ENCODE measurements at regions not wholly inside any gene's neighbourhood (a gene's known extent, or its start where the extent isn't known, plus 50 kb on each side); places are given as distances from the start of the nearest gene placed in this dataset.

- ATAC-seq (no peak), DNase-seq (ENCODE audit: missing footprints) (no peak)
- intact Hi-C loops (cut with DNase I): no loop called here
These were observed 230.6 kb downstream of the CENPW start for GRCh38 chr6:126570507-126570906.

- ATAC-seq: no peak
- intact Hi-C loops (cut with DNase I): no loop called here
These were observed 234.4 kb downstream of the CENPW start for GRCh38 chr6:126574301-126574700.

GRCh38 chr6:126581316-126581715, 241.4 kb downstream of the CENPW start:
- ATAC-seq: no peak
- no peak for DNase-seq (ENCODE audit: missing footprints)
- intact Hi-C loops (cut with DNase I): no loop called here

More at GRCh38 chr6:126574301-126574700, 234.4 kb downstream of the CENPW start:
- DNase-seq (ENCODE audit: missing footprints): no peak

GRCh38 chr6:126600258-126600916, 260.5 kb downstream of the CENPW start:
- no peak for DNase-seq (ENCODE audit: missing footprints)
- ATAC-seq: no peak
- intact Hi-C loops (cut with DNase I): no loop called here

GRCh38 chr6:126603410-126603809, 263.5 kb downstream of the CENPW start:
- no peak for DNase-seq (ENCODE audit: missing footprints)
- ATAC-seq: no peak
- intact Hi-C loops (cut with DNase I): no loop called here

- ATAC-seq: no peak
- DNase-seq (ENCODE audit: missing footprints): no peak
- intact Hi-C loops (cut with DNase I): no loop called here
These were observed 265.2 kb downstream of the CENPW start for GRCh38 chr6:126605089-126605488.

GRCh38 chr6:126607289-126607688, 267.4 kb downstream of the CENPW start:
- DNase-seq (ENCODE audit: missing footprints): no peak
- intact Hi-C loops (cut with DNase I): no loop called here
- ATAC-seq: no peak

GRCh38 chr6:126608681-126609080, 268.8 kb downstream of the CENPW start:
- DNase-seq (ENCODE audit: missing footprints): no peak
- ATAC-seq: no peak
- intact Hi-C loops (cut with DNase I): no loop called here

GRCh38 chr6:126614642-126615504, 275.0 kb downstream of the CENPW start:
- DNase-seq (ENCODE audit: missing footprints) (no peak), ATAC-seq (no peak)
- intact Hi-C loops (cut with DNase I): no loop called here

- ATAC-seq (no peak), DNase-seq (ENCODE audit: missing footprints) (no peak)
- intact Hi-C loops (cut with DNase I): no loop called here
These were observed 277.0 kb downstream of the CENPW start for GRCh38 chr6:126616866-126617265.

- DNase-seq (ENCODE audit: missing footprints): no peak
- intact Hi-C loops (cut with DNase I): no loop called here
- no peak for ATAC-seq
These were observed 278.9 kb downstream of the CENPW start for GRCh38 chr6:126618639-126619343.

- ATAC-seq (no peak), DNase-seq (ENCODE audit: missing footprints) (no peak)
- intact Hi-C loops (cut with DNase I): no loop called here
These were observed 280.8 kb downstream of the CENPW start for GRCh38 chr6:126620719-126621118.

GRCh38 chr6:126625019-126625418, 285.1 kb downstream of the CENPW start:
- ATAC-seq (no peak), DNase-seq (ENCODE audit: missing footprints) (no peak)
- intact Hi-C loops (cut with DNase I): no loop called here

- ATAC-seq (no peak), DNase-seq (ENCODE audit: missing footprints) (no peak)
- intact Hi-C loops (cut with DNase I): no loop called here
These were observed 288.2 kb downstream of the CENPW start for GRCh38 chr6:126628125-126628524.

- intact Hi-C loops (cut with DNase I): no loop called here
- ATAC-seq (no peak), DNase-seq (ENCODE audit: missing footprints) (no peak)
These were observed 291.4 kb downstream of the CENPW start for GRCh38 chr6:126631363-126631762.

- intact Hi-C loops (cut with DNase I): no loop called here
These were observed 292.4 kb downstream of the CENPW start for GRCh38 chr6:126632271-126632670.

GRCh38 chr6:126633373-126633772, 293.5 kb downstream of the CENPW start:
- ATAC-seq: no peak
- no peak for DNase-seq (ENCODE audit: missing footprints)
- intact Hi-C loops (cut with DNase I): no loop called here

More at GRCh38 chr6:126632271-126632670, 292.4 kb downstream of the CENPW start:
- ATAC-seq (no peak), DNase-seq (ENCODE audit: missing footprints) (no peak)

- ATAC-seq (no peak), DNase-seq (ENCODE audit: missing footprints) (no peak)
- intact Hi-C loops (cut with DNase I): no loop called here
These were observed 300.4 kb downstream of the CENPW start for GRCh38 chr6:126640356-126640755.

GRCh38 chr6:126640921-126641320, 301.0 kb downstream of the CENPW start:
- DNase-seq (ENCODE audit: missing footprints) (no peak), ATAC-seq (no peak)
- intact Hi-C loops (cut with DNase I): no loop called here

GRCh38 chr6:126641641-126642040, 301.7 kb downstream of the CENPW start:
- intact Hi-C loops (cut with DNase I): no loop called here
- DNase-seq (ENCODE audit: missing footprints) (no peak), ATAC-seq (no peak)

Data from Right ventricle myocardium inferior (tissue), 1 donor.